Liver (tissue), 3 donors: ENCODE measurements at regions not wholly inside any gene's neighbourhood (a gene's known extent, or its start where the extent isn't known, plus 50 kb on each side); places are given as distances from the start of the nearest gene placed in this dataset.

Experiments used
- GABPA ChIP-seq, 2 donors: IDR thresholded peaks in 1 of 2; conservative IDR thresholded peaks in 1 of 2; 2 replicates each; pipeline ENCODE4 v1.6.1; 2016; ENCODE audit warnings: antibody characterized with exemption in 2 of 2, mild to moderate bottlenecking in 1 of 2, moderate library complexity in 1 of 2
- RXRA ChIP-seq, 2 donors: IDR thresholded peaks; 2 replicates each; pipeline ENCODE4 v1.6.1; 2017 to 2018; ENCODE audit warnings: antibody characterized with exemption in 2 of 2, mild to moderate bottlenecking in 1 of 2
- TAF1 ChIP-seq: conservative IDR thresholded peaks from 2 replicates; pipeline ENCODE4 v1.6.1; 2016; ENCODE audit warnings: antibody characterized with exemption, mild to moderate bottlenecking
- TF ChIP-seq, protein P1 (sequence below): fragments of 150-350 bp; IDR thresholded peaks from 2 replicates; pipeline ENCODE4 v1.5.1; 2017; ENCODE audit warnings: improper control_type of control experiment, low read depth, low read length; ENCODE audit not compliant: missing input control
- TF ChIP-seq, protein P2 (sequence below): IDR thresholded peaks from 2 replicates; pipeline ENCODE4 v1.6.1; 2016; ENCODE audit warnings: antibody characterized with exemption
- TF ChIP-seq, protein P3 (sequence below): IDR thresholded peaks from 2 replicates; pipeline ENCODE4 v1.6.1; 2016; ENCODE audit warnings: antibody characterized with exemption, mild to moderate bottlenecking
- TF ChIP-seq, protein P4 (sequence below): IDR thresholded peaks from 2 replicates; pipeline ENCODE4 v1.6.1; 2016; ENCODE audit warnings: antibody characterized with exemption
- TF ChIP-seq, protein P5 (sequence below): IDR thresholded peaks from 2 replicates; pipeline ENCODE4 v1.6.1; 2016; ENCODE audit warnings: antibody characterized with exemption
- donor health status: healthy.
- donor health status: healthy.

DNA sequence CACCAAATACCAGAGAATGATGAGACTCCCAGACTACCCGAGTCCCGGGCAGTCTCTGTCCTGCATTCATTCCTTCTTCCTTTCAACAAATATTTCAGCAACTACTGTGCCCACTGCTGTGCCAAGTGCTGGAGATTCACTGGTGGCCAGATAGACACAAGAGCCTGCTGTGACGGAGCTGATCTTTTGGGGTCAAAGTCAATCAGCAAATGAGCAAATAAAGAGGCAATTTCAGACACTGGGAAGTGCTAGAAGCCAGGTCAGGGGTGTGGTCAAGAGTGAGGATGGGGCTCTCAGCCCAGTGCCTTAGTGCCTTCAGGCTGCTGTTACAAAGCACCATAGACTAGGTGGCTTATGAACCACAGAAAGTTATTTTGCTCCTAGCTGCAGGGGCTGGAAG lies 104.9 kb upstream of the IQSEC1 start:
- TF ChIP-seq, protein P1, sequence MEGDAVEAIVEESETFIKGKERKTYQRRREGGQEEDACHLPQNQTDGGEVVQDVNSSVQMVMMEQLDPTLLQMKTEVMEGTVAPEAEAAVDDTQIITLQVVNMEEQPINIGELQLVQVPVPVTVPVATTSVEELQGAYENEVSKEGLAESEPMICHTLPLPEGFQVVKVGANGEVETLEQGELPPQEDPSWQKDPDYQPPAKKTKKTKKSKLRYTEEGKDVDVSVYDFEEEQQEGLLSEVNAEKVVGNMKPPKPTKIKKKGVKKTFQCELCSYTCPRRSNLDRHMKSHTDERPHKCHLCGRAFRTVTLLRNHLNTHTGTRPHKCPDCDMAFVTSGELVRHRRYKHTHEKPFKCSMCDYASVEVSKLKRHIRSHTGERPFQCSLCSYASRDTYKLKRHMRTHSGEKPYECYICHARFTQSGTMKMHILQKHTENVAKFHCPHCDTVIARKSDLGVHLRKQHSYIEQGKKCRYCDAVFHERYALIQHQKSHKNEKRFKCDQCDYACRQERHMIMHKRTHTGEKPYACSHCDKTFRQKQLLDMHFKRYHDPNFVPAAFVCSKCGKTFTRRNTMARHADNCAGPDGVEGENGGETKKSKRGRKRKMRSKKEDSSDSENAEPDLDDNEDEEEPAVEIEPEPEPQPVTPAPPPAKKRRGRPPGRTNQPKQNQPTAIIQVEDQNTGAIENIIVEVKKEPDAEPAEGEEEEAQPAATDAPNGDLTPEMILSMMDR: no peak
- TF ChIP-seq, protein P2, sequence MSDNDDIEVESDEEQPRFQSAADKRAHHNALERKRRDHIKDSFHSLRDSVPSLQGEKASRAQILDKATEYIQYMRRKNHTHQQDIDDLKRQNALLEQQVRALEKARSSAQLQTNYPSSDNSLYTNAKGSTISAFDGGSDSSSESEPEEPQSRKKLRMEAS: no peak
- TF ChIP-seq TAF1 (no peak), RXRA (IDR thresholded peaks at IDR 0.05) (no peak), GABPA (IDR thresholded peaks at IDR 0.05 in 1 of 2, conservative IDR thresholded peaks at IDR 0.05 in 1 of 2) (no peak)
- TF ChIP-seq, protein P3, sequence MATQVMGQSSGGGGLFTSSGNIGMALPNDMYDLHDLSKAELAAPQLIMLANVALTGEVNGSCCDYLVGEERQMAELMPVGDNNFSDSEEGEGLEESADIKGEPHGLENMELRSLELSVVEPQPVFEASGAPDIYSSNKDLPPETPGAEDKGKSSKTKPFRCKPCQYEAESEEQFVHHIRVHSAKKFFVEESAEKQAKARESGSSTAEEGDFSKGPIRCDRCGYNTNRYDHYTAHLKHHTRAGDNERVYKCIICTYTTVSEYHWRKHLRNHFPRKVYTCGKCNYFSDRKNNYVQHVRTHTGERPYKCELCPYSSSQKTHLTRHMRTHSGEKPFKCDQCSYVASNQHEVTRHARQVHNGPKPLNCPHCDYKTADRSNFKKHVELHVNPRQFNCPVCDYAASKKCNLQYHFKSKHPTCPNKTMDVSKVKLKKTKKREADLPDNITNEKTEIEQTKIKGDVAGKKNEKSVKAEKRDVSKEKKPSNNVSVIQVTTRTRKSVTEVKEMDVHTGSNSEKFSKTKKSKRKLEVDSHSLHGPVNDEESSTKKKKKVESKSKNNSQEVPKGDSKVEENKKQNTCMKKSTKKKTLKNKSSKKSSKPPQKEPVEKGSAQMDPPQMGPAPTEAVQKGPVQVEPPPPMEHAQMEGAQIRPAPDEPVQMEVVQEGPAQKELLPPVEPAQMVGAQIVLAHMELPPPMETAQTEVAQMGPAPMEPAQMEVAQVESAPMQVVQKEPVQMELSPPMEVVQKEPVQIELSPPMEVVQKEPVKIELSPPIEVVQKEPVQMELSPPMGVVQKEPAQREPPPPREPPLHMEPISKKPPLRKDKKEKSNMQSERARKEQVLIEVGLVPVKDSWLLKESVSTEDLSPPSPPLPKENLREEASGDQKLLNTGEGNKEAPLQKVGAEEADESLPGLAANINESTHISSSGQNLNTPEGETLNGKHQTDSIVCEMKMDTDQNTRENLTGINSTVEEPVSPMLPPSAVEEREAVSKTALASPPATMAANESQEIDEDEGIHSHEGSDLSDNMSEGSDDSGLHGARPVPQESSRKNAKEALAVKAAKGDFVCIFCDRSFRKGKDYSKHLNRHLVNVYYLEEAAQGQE: no peak
- TF ChIP-seq, protein P4, sequence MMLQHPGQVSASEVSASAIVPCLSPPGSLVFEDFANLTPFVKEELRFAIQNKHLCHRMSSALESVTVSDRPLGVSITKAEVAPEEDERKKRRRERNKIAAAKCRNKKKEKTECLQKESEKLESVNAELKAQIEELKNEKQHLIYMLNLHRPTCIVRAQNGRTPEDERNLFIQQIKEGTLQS: no peak
- TF ChIP-seq, protein P5, sequence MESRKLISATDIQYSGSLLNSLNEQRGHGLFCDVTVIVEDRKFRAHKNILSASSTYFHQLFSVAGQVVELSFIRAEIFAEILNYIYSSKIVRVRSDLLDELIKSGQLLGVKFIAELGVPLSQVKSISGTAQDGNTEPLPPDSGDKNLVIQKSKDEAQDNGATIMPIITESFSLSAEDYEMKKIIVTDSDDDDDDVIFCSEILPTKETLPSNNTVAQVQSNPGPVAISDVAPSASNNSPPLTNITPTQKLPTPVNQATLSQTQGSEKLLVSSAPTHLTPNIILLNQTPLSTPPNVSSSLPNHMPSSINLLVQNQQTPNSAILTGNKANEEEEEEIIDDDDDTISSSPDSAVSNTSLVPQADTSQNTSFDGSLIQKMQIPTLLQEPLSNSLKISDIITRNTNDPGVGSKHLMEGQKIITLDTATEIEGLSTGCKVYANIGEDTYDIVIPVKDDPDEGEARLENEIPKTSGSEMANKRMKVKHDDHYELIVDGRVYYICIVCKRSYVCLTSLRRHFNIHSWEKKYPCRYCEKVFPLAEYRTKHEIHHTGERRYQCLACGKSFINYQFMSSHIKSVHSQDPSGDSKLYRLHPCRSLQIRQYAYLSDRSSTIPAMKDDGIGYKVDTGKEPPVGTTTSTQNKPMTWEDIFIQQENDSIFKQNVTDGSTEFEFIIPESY: no peak
